ENCODE measurements at regions not wholly inside any gene's neighbourhood (a gene's known extent, or its start where the extent isn't known, plus 50 kb on each side); places are given as distances from the start of the nearest gene placed in this dataset.
A peak's percentile ranks its signal among the peaks of the same experiment; 100 is the strongest.

DNA sequence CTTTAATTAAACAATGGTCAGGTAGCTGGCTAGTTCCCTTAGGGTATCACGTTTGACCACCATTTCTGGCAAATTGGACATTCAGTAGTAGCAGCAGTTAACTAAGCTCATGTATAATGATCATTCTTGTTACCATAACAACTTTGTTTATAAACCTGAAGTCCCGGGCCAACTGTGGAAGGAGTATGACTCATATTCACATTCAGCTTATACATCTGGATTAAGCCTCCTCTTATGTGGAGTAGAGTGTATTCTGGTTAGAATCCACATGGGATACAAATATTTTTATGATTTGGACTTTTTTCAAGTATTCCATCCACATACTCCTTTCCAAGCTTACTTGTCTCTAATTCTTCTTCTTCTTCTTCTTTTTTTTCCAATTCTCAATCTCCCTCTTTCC, 70.3 kb upstream of the ZSWIM2 start:
- DNase-seq: no peak

- no peak for DNase-seq
Observed at GRCh38 chr2:186918495-186918894, 69.5 kb upstream of the ZSWIM2 start.

GRCh38 chr2:186917866-186918265, 68.9 kb upstream of the ZSWIM2 start:
- DNase-seq: no peak

DNA sequence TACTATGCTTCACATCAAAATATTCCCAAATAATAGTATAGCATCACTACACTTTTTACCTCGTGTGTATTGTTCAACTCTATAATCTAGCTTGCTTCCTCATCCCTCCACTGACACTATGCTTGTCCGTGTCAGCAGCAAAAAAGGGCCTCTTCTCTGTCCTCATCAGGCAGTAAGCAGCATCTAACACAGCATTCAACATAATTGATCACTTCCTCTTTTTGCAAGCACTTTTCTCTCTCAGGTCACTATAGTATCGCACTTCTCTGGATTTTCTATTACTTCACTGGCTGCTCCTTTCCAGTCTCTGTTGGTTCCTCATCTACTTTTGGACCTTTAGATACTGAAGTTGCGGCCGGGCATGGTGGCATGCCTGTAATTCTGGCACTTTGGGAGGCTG, 64.9 kb upstream of the ZSWIM2 start:
- no peak for DNase-seq

GRCh38 chr2:186912979-186913378, 64.0 kb upstream of the ZSWIM2 start:
- DNase-seq: no peak

DNA sequence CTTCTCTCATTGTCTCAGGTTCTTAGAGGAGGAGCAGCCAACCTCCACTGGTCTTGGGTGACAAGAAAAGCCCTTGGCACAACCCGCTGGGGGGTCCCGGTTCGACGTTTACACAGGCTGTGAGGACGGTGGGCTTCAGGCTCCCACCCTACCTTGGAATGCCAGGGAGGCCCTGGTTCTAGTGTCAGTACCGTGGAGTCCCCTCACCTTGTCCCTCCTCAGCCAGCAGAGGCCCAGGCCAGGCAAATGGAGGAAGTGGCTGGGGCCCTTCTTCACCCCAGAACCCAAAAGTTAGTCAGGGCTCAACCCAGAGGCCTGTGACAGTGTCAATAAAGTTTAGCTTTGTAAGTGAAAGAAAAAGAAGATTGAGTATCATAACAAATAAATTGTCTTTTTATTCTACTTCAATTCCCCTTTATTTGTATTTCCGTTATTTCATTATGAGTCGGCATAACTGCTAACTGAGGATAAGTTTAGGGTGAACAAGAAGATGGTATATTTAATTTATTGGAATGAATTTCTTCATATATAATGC, 62.6 kb upstream of the ZSWIM2 start:
- no peak for DNase-seq

GRCh38 chr2:186910996-186911395, 62.0 kb upstream of the ZSWIM2 start:
- no peak for DNase-seq

DNA sequence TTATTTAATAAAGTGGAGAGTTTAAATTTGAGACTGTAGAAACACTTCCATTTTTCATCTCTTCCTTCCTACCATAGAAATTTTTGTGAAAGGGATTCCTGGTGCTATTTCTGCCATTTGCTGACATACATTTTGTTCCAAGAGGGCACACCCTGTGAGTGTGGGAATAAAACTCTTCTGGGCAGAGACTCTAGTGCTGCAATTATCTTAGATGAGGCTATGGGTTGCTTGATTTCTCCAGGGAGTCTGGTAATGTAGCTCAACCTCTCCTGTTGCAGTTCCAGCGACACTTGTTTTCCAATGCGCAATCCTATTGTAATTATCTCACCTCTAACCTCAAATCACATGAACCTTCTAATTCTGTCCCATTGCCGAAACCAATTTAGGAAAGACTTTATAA, 60.1 kb upstream of the ZSWIM2 start:
- DNase-seq: no peak

GRCh38 chr2:186907897-186908296, 58.9 kb upstream of the ZSWIM2 start:
- DNase-seq: no peak

- DNase-seq: peak; percentile 33
Observed at GRCh38 chr2:186903216-186903615, 54.2 kb upstream of the ZSWIM2 start.
